Liver (tissue), 8 donors: ENCODE measurements at regions not wholly inside any gene's neighbourhood (a gene's known extent, or its start where the extent isn't known, plus 50 kb on each side); places are given as distances from the start of the nearest gene placed in this dataset.
"Not testable (repeated sequence)": the region's sequence is repeated elsewhere in the genome, so short reads cannot be mapped to it uniquely, and the experiment has no call there.

Experiments
- DNase-seq: peaks from one replicate; pipeline ENCODE4 v3.0.0-alpha.2; 2017; ENCODE audit warnings: low spot score
- H3K27ac ChIP-seq, 2 donors: one replicate each; pipeline ENCODE4 v1.7.0; 2013; ENCODE audit warnings: inconsistent platforms in 2 of 2, low read length in 2 of 2, control low read depth in 1 of 2, low read depth in 1 of 2, mild to moderate bottlenecking in 1 of 2
- H3K27me3 ChIP-seq, 4 donors: one replicate each; pipeline versions ENCODE4 v1.6.1 to v1.7.0; 2013; ENCODE audit warnings: low read length in 3 of 4, inconsistent platforms in 1 of 4, mild to moderate bottlenecking in 1 of 4, moderate library complexity in 1 of 4; ENCODE audit not compliant: control insufficient read depth in 4 of 4, insufficient read depth in 4 of 4
- H3K36me3 ChIP-seq, 4 donors: one replicate each; pipeline versions ENCODE4 v1.6.1 to v1.7.0; 2013; ENCODE audit warnings: low read length in 3 of 4, mild to moderate bottlenecking in 3 of 4, low read depth in 1 of 4, moderate library complexity in 1 of 4; ENCODE audit not compliant: control insufficient read depth in 4 of 4, insufficient read depth in 3 of 4
- H3K4me1 ChIP-seq, 4 donors: one replicate each; pipeline versions ENCODE4 v1.6.1 to v1.7.0; 2013; ENCODE audit warnings: low read length in 3 of 4, mild to moderate bottlenecking in 3 of 4, moderate library complexity in 1 of 4; ENCODE audit not compliant: control insufficient read depth in 4 of 4, insufficient read depth in 4 of 4
- H3K4me3 ChIP-seq, 3 donors: one replicate each; pipeline versions ENCODE4 v1.6.1 to v1.7.0; 2013; ENCODE audit warnings: low read length in 3 of 3, control low read depth in 1 of 3, low read depth in 1 of 3, mild to moderate bottlenecking in 1 of 3
- H3K9ac ChIP-seq, 2 donors: one replicate each; pipeline ENCODE4 v1.7.0; 2013; ENCODE audit warnings: low read length in 2 of 2, mild to moderate bottlenecking in 2 of 2, moderate library complexity in 2 of 2, control low read depth in 1 of 2, low read depth in 1 of 2
- H3K9me3 ChIP-seq, 4 donors: one replicate each; pipeline versions ENCODE4 v1.6.1 to v1.7.0; 2013; ENCODE audit warnings: low read length in 3 of 4; ENCODE audit not compliant: control insufficient read depth in 4 of 4
- EGR1 ChIP-seq, 2 donors: IDR thresholded peaks; 2 replicates each; pipeline ENCODE4 v1.6.1; 2016 to 2018; ENCODE audit warnings: antibody characterized with exemption in 2 of 2, low read depth in 2 of 2
- FOXA2 ChIP-seq: IDR thresholded peaks from 2 replicates; pipeline ENCODE4 v1.6.1; 2016; ENCODE audit warnings: antibody characterized with exemption
- GABPA ChIP-seq, 2 donors: IDR thresholded peaks in 1 of 2; conservative IDR thresholded peaks in 1 of 2; 2 replicates each; pipeline ENCODE4 v1.6.1; 2016; ENCODE audit warnings: antibody characterized with exemption in 2 of 2, mild to moderate bottlenecking in 1 of 2, moderate library complexity in 1 of 2
- HNF4A ChIP-seq, 2 donors: conservative IDR thresholded peaks; 2 replicates each; pipeline ENCODE4 v1.6.1; 2016; ENCODE audit warnings: antibody characterized with exemption in 2 of 2, mild to moderate bottlenecking in 2 of 2
- HNF4G ChIP-seq: IDR thresholded peaks from 2 replicates; pipeline ENCODE4 v1.6.1; 2016; ENCODE audit warnings: antibody characterized with exemption
- JUND ChIP-seq, 2 donors: IDR thresholded peaks; 2 replicates each; pipeline ENCODE4 v1.6.1; 2016; ENCODE audit warnings: antibody characterized with exemption in 2 of 2
- NR2F2 ChIP-seq: IDR thresholded peaks from 2 replicates; pipeline ENCODE4 v1.6.1; 2016; ENCODE audit warnings: antibody characterized with exemption
- RAD21 ChIP-seq, 2 donors: IDR thresholded peaks; 2 replicates each; pipeline ENCODE4 v1.6.1; 2016; ENCODE audit warnings: antibody characterized with exemption in 2 of 2, mild to moderate bottlenecking in 2 of 2
- RXRA ChIP-seq, 2 donors: IDR thresholded peaks; 2 replicates each; pipeline ENCODE4 v1.6.1; 2017 to 2018; ENCODE audit warnings: antibody characterized with exemption in 2 of 2, mild to moderate bottlenecking in 1 of 2
- SP1 ChIP-seq: IDR thresholded peaks from 2 replicates; pipeline ENCODE4 v1.6.1; 2018; ENCODE audit warnings: antibody characterized with exemption, mild to moderate bottlenecking
- YY1 ChIP-seq: IDR thresholded peaks from 2 replicates; pipeline ENCODE4 v1.6.1; 2016; ENCODE audit warnings: antibody characterized with exemption, mild to moderate bottlenecking
- WGBS: extraction: QIAGEN DNeasy Blood & Tissue Kit; methylation state at CpG from one replicate; pipeline ENCODE4 v1.1.7; 2013; 5-methylcytosine and 5-hydroxymethylcytosine counted together
- TF ChIP-seq, protein P1 (sequence below): IDR thresholded peaks from 2 replicates; pipeline ENCODE4 v1.6.1; 2016; ENCODE audit warnings: antibody characterized with exemption
- TF ChIP-seq, protein P2 (sequence below): IDR thresholded peaks from 2 replicates; pipeline ENCODE4 v1.6.1; 2016; ENCODE audit warnings: antibody characterized with exemption, mild to moderate bottlenecking
- TF ChIP-seq, protein P3 (sequence below): IDR thresholded peaks from 2 replicates; pipeline ENCODE4 v1.6.1; 2016; ENCODE audit warnings: antibody characterized with exemption
- TF ChIP-seq, protein P4 (sequence below): IDR thresholded peaks from 2 replicates; pipeline ENCODE4 v1.6.1; 2016; ENCODE audit warnings: antibody characterized with exemption
- TF ChIP-seq, protein P5 (sequence below): fragments of 150-350 bp; IDR thresholded peaks from 2 replicates; pipeline ENCODE4 v1.5.1; 2017; ENCODE audit warnings: improper control_type of control experiment, low read depth, low read length; ENCODE audit not compliant: missing input control
- donor health status: healthy.
- donor health status: healthy.
- donor health status: healthy.
- donor health status: healthy.
- donor health status: healthy.

DNA sequence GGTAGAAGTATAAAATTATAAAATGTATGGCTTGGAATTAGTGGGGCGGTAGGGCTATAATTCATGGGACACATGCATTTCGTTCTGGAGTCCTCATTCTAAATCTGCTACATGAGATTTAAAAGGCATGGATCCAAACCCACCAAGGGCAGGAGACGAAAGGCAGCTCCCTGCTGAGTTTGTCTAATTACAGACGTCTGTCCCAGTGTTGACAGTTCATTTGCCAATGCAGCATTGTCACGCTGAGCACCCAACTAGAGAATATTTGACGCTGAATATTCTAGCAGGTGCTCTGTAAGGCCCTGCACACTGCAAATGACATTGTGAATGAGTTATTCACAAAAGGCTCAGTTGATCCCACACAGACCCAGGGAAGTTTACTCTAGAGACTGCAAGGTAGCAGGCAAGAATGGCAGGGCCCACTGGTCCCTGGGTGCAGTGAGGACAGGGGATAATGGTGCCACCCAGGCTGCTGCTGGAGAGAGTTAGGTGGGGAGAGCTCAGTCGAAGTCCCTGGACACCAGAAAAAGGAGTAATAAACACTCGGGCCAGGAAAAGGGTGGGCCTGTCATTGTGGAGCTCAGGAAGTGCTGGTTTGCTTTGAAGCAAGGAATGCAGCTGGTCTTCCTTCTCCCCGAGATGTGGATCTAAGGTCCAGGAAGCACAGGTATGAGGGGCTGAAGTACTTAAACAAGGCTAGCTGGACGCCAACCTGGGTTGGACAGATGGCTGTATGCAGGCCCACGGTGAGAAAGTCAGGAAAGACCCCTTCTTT, 75.0 kb upstream of the JCAD start:
- Histone ChIP-seq H3K4me3 (no peak overlapping the region), H3K27ac (no peak overlapping the region), H3K9me3 (no peaks in the 10 kb centered on the region), H3K4me1 (no peaks in the 10 kb centered on the region), H3K36me3 (no peaks in the 10 kb centered on the region), H3K9ac (no peak overlapping the region), H3K27me3 (no peaks in the 10 kb centered on the region)
- DNase-seq = no peak
- 80% methylated on average over 11 of the region's 11 CpGs for WGBS
- TF ChIP-seq SP1 (no peak), FOXA2 (no peak), YY1 (no peak), EGR1 (IDR thresholded peaks at IDR 0.05; ENCODE audit: low read depth in 2 of 2) (no peak), GABPA (IDR thresholded peaks at IDR 0.05 in 1 of 2, conservative IDR thresholded peaks at IDR 0.05 in 1 of 2) (no peak), HNF4A (conservative IDR thresholded peaks at IDR 0.05) (no peak), HNF4G (no peak), NR2F2 (no peak), RXRA (IDR thresholded peaks at IDR 0.05) (no peak), RAD21 (IDR thresholded peaks at IDR 0.05) (no peak)
- TF ChIP-seq, protein P1, sequence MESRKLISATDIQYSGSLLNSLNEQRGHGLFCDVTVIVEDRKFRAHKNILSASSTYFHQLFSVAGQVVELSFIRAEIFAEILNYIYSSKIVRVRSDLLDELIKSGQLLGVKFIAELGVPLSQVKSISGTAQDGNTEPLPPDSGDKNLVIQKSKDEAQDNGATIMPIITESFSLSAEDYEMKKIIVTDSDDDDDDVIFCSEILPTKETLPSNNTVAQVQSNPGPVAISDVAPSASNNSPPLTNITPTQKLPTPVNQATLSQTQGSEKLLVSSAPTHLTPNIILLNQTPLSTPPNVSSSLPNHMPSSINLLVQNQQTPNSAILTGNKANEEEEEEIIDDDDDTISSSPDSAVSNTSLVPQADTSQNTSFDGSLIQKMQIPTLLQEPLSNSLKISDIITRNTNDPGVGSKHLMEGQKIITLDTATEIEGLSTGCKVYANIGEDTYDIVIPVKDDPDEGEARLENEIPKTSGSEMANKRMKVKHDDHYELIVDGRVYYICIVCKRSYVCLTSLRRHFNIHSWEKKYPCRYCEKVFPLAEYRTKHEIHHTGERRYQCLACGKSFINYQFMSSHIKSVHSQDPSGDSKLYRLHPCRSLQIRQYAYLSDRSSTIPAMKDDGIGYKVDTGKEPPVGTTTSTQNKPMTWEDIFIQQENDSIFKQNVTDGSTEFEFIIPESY = no peak
- TF ChIP-seq, protein P2, sequence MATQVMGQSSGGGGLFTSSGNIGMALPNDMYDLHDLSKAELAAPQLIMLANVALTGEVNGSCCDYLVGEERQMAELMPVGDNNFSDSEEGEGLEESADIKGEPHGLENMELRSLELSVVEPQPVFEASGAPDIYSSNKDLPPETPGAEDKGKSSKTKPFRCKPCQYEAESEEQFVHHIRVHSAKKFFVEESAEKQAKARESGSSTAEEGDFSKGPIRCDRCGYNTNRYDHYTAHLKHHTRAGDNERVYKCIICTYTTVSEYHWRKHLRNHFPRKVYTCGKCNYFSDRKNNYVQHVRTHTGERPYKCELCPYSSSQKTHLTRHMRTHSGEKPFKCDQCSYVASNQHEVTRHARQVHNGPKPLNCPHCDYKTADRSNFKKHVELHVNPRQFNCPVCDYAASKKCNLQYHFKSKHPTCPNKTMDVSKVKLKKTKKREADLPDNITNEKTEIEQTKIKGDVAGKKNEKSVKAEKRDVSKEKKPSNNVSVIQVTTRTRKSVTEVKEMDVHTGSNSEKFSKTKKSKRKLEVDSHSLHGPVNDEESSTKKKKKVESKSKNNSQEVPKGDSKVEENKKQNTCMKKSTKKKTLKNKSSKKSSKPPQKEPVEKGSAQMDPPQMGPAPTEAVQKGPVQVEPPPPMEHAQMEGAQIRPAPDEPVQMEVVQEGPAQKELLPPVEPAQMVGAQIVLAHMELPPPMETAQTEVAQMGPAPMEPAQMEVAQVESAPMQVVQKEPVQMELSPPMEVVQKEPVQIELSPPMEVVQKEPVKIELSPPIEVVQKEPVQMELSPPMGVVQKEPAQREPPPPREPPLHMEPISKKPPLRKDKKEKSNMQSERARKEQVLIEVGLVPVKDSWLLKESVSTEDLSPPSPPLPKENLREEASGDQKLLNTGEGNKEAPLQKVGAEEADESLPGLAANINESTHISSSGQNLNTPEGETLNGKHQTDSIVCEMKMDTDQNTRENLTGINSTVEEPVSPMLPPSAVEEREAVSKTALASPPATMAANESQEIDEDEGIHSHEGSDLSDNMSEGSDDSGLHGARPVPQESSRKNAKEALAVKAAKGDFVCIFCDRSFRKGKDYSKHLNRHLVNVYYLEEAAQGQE = no peak
- TF ChIP-seq, protein P3, sequence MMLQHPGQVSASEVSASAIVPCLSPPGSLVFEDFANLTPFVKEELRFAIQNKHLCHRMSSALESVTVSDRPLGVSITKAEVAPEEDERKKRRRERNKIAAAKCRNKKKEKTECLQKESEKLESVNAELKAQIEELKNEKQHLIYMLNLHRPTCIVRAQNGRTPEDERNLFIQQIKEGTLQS = no peak

DNA sequence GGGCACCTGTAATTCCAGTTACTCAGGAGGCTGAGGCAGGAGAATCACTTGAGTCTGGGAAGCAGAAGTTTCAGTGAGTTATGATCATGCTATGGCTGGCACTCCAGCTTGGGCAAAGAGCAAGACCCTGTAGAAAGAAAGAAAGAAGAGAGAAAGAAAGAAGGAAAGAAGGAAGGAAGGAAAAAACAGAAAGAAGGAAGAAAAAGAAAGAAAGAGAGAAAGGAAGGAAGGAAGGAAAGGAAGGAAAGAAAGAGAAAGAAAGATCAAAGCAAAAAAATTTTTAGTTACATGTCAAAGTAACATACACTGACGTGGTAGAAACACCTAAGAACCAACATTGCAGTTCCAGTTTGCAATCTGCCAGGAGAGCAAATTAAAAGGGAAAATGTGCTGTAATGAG, 73.8 kb upstream of the JCAD start:
- DNase-seq = no peak
- Histone ChIP-seq H3K9me3 (no peaks in the 10 kb centered on the region), H3K27ac (no peak overlapping the region), H3K36me3 (no peaks in the 10 kb centered on the region), H3K27me3 (peaks cover 0 to 3% (median 0%) of the 10 kb centered on the region in 4 donors), H3K4me1 (no peaks in the 10 kb centered on the region), H3K4me3 (no peak overlapping the region), H3K9ac (no peak overlapping the region)
- 95% methylated on average over 1 of the region's 1 CpG for WGBS
- no peak for TF ChIP-seq JUND (IDR thresholded peaks at IDR 0.05)
- TF ChIP-seq, protein P4, sequence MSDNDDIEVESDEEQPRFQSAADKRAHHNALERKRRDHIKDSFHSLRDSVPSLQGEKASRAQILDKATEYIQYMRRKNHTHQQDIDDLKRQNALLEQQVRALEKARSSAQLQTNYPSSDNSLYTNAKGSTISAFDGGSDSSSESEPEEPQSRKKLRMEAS = no peak
- TF ChIP-seq, protein P5, sequence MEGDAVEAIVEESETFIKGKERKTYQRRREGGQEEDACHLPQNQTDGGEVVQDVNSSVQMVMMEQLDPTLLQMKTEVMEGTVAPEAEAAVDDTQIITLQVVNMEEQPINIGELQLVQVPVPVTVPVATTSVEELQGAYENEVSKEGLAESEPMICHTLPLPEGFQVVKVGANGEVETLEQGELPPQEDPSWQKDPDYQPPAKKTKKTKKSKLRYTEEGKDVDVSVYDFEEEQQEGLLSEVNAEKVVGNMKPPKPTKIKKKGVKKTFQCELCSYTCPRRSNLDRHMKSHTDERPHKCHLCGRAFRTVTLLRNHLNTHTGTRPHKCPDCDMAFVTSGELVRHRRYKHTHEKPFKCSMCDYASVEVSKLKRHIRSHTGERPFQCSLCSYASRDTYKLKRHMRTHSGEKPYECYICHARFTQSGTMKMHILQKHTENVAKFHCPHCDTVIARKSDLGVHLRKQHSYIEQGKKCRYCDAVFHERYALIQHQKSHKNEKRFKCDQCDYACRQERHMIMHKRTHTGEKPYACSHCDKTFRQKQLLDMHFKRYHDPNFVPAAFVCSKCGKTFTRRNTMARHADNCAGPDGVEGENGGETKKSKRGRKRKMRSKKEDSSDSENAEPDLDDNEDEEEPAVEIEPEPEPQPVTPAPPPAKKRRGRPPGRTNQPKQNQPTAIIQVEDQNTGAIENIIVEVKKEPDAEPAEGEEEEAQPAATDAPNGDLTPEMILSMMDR = no peak
- TF ChIP-seq HNF4A (conservative IDR thresholded peaks at IDR 0.05) = no peak
- TF ChIP-seq, protein P3 = no peak
- TF ChIP-seq FOXA2 = no peak

DNA sequence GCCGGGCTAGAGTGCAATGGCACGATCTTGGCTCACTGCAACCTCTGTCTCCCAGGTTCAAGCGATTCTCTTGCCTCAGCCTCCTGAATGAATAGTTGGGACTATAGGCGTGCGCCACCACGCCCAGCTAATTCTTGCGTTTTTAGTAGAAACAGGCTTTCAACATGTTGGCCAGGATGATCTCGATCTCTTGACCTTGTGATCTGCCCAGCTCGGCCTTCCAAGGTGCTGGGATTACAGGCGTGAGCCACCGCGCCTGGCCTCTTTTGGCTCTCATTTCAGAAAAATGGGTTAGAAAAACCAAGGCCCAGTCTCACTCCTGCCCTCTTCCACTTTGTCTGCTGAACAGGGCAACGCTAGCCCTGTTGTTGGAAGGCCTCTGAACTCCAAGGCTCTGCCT, 72.0 kb upstream of the JCAD start:
- not testable (repeated sequence) for H3K4me1 ChIP-seq, H3K27me3 ChIP-seq, H3K9me3 ChIP-seq, H3K27ac ChIP-seq, H3K4me3 ChIP-seq, H3K9ac ChIP-seq, DNase-seq, H3K36me3 ChIP-seq
- 94% methylated on average over 13 of the region's 13 CpGs for WGBS

DNA sequence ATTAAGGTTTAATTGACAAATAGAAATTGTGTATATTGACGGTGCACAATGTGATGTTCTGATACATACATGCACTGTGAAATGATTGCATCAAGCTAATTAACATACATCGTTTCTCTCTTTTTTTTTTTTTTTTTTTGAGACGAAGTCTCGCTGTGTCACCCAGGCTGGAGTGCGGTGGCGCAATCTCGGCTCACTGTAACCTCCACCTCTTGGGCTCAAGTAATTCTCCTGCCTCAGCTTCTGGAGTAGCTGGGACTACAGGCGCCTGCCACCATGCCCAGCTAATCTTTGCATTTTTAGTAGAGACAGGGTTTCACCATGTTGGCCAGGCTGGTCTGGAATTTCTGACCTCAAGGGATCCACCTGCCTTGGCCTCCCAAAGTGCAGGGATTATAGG, 69.9 kb upstream of the JCAD start:
- H3K9me3 ChIP-seq, H3K27ac ChIP-seq, H3K4me3 ChIP-seq, H3K9ac ChIP-seq, H3K27me3 ChIP-seq, H3K36me3 ChIP-seq, DNase-seq, H3K4me1 ChIP-seq: not testable (repeated sequence)
- WGBS = 91% methylated on average over 8 of the region's 8 CpGs
